GM12801 (cell line): ENCODE measurements at regions not wholly inside any gene's neighbourhood (a gene's known extent, or its start where the extent isn't known, plus 50 kb on each side); places are given as distances from the start of the nearest gene placed in this dataset.

Experiments
- TF ChIP-seq, protein P1 (sequence below): IDR thresholded peaks from one replicate; pipeline ENCODE4 v1.5.1; 2011; ENCODE audit warnings: control low read depth; ENCODE audit not compliant: insufficient read length; ENCODE audit errors: extremely low read depth

DNA sequence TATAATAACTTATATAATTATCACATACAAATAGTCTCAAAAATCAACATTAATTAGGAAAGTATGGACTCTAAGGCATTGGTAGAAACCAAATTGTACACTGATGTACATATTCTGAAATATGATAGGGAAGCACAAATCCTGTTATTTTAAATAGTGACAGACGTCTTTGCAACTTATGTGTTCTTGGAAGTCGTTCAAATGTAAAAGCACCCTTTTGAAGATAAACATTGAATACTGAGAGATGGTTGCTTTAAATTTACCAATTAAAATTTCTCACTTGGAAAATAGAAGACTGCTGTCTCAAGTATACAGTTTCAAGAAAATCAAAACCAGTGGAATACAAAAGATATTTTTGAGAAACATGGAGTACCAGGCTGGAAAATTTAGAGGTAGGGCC lies 457.4 kb upstream of the NUDT12 start:
- TF ChIP-seq, protein P1, sequence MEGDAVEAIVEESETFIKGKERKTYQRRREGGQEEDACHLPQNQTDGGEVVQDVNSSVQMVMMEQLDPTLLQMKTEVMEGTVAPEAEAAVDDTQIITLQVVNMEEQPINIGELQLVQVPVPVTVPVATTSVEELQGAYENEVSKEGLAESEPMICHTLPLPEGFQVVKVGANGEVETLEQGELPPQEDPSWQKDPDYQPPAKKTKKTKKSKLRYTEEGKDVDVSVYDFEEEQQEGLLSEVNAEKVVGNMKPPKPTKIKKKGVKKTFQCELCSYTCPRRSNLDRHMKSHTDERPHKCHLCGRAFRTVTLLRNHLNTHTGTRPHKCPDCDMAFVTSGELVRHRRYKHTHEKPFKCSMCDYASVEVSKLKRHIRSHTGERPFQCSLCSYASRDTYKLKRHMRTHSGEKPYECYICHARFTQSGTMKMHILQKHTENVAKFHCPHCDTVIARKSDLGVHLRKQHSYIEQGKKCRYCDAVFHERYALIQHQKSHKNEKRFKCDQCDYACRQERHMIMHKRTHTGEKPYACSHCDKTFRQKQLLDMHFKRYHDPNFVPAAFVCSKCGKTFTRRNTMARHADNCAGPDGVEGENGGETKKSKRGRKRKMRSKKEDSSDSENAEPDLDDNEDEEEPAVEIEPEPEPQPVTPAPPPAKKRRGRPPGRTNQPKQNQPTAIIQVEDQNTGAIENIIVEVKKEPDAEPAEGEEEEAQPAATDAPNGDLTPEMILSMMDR = no peak

DNA sequence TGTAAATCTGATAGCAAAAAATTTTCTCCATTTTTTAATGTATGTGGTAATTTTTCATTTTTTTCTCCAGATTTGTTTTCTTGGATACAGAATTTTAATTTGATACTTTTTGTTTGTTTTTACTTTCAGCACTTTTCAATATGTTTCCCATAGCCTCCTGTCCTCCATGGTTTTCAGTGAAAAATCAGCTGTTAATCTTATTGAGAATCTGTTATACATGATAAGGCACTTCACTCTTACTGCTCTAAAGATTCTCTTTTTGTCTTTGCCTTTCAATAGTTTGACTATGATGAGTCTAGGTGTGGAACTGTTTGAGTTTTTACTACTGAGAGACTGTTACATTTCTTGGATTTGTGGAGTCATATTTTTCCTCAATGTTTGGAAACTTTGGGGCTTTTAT lies 455.7 kb upstream of the NUDT12 start:
- TF ChIP-seq, protein P1 = no peak

GRCh38 chr5:104016646-104017045 lies 454.1 kb upstream of the NUDT12 start:
- TF ChIP-seq, protein P1 = no peak

- TF ChIP-seq, protein P1 = no peak
Observed at GRCh38 chr5:104015765-104016164, 453.2 kb upstream of the NUDT12 start.

DNA sequence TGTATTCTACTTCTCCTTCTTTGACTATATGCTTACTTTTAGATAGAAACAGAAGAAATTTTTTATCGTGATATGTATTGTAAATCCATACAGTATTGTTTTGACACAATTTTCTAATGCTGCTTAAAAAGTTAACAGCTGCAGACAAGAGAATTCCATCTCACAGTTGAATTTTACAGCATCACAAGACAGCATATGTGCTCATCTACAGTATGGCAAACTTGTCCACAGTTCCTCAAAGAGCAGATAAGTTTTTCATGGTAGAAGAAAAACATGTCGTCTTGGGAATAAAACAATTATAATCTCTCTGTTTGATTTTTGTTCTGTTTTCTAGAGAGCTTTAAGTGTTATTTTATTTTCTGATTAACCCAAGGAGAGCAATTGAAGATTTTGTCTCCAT lies 438.5 kb upstream of the NUDT12 start:
- TF ChIP-seq, protein P1 = no peak

DNA sequence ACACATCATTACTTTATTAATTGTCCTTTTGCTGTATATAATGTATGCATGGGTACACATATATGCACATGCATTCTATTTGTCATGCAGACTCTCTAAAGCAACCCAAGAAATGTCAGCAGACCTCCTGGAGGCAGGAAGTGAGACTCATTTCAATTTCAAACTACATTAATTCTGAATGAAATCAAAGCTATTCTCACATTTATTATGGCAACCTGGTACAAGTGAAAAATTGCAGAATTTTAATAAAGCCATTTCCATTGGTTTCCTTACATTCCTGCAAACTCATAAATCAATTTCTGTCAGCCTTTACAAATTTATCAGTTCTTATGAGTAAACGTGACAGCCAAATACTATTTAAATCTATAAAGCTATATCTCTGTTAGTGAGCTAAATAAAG lies 430.4 kb upstream of the NUDT12 start:
- TF ChIP-seq, protein P1 = no peak

- TF ChIP-seq, protein P1 = no peak
Observed at GRCh38 chr5:103990064-103990463, 427.5 kb upstream of the NUDT12 start.

- TF ChIP-seq, protein P1 = no peak
Observed at GRCh38 chr5:103981592-103981991, 419.0 kb upstream of the NUDT12 start.
